ENCODE measurements at regions not wholly inside any gene's neighbourhood (a gene's known extent, or its start where the extent isn't known, plus 50 kb on each side); places are given as distances from the start of the nearest gene placed in this dataset.

DNA sequence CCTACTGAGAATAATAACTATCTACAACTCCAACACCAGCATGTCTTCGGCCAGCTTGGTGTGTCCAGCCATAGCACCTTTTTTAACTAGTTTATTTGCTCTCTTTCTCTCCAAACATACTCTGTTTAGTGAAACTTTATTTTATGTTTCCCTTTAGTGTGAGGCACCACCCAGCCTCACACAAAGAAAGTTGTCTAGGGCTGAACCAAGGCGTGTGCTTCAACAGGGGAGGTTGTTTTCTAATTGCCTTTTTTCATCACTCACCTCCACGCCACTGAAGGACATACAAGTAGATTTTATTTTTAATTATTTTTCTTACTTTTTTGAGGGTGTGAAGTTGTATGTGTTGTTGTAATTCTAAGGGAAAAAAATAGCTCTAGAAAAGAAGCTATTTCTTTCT, 125.6 kb upstream of the MARCKS start:
- DNase-seq (ENCODE audit: low read depth): no peak
- H3K4me3 ChIP-seq (replicated peaks; ENCODE audit: low read depth, low read length): no peak overlapping the region
- TF ChIP-seq, protein P1, sequence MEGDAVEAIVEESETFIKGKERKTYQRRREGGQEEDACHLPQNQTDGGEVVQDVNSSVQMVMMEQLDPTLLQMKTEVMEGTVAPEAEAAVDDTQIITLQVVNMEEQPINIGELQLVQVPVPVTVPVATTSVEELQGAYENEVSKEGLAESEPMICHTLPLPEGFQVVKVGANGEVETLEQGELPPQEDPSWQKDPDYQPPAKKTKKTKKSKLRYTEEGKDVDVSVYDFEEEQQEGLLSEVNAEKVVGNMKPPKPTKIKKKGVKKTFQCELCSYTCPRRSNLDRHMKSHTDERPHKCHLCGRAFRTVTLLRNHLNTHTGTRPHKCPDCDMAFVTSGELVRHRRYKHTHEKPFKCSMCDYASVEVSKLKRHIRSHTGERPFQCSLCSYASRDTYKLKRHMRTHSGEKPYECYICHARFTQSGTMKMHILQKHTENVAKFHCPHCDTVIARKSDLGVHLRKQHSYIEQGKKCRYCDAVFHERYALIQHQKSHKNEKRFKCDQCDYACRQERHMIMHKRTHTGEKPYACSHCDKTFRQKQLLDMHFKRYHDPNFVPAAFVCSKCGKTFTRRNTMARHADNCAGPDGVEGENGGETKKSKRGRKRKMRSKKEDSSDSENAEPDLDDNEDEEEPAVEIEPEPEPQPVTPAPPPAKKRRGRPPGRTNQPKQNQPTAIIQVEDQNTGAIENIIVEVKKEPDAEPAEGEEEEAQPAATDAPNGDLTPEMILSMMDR (IDR thresholded peaks at IDR 0.05; ENCODE audit: low read length, missing control alignments): no peak

DNA sequence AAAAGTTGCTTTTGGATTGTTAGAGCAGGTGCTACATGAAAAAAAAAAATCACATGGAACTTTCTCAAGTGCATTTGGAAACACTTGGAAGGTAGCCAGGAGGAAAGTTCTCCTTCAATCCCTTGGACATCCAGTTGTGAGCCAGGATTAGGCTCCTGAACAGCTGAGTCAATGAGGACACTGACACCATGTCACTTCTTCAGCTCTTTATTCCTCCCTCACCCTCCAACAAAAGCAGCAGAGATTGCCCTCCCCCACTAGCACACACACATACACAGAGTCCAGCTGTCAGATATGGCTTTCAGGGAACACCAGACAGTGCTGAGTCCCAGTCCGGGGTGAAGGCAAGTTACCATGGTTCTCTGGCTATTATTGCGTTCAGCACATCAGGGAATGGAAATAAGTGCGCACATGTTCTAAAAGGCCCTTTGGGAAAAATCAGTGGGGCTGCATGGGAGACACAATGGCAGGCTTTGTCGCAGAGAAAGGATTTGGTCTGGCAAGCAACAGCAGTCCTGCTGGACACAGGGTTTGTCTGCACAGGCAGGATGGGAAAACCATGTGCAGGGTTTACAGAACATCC, 124.7 kb upstream of the MARCKS start:
- TF ChIP-seq, protein P1 (IDR thresholded peaks at IDR 0.05; ENCODE audit: low read length, missing control alignments): peak; percentile 17
- DNase-seq (ENCODE audit: low read depth): peak; percentile 78
- H3K4me3 ChIP-seq (replicated peaks; ENCODE audit: low read depth, low read length): no peak overlapping the region

DNA sequence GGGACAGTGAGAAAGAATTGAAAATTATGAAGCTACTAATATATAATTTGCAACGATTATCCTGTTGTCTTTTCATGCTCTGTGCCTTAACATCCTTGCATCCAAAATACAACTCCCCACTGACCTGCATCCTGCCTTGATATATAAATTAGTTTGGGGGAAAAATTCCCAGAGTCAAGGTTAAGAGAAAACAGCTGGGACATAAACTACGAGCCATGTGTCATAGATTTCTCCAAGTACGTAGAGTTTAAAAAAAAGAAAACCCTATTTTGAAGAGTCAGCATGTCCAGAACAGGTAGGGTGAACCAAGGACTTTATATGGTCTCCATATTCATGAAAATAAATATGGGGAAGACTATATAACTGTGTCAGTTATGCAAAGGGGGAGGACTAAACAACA, 123.8 kb upstream of the MARCKS start:
- no peak overlapping the region for H3K4me3 ChIP-seq (replicated peaks; ENCODE audit: low read depth, low read length)
- no peak for DNase-seq (ENCODE audit: low read depth)
- TF ChIP-seq, protein P1 (IDR thresholded peaks at IDR 0.05; ENCODE audit: low read length, missing control alignments): no peak

DNA sequence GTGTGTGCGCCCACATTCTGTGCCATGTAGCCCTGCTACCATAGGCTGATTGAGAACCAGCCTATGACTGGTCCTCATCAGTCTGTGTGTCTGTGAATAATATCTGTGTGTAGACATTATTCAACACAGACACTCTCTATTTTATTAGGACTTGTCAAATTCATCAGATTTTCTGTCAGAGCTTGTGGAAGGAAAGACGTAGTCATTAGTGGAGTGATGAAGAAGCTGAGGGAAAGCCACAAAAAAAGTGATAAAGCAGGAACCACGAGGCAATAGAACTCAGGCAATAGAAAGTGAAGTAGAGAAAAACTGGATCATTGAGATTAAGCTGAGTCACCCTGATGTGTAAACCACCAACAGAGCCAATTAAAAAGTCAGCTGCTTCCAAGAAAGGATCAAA, 122.2 kb upstream of the MARCKS start:
- TF ChIP-seq, protein P1 (IDR thresholded peaks at IDR 0.05; ENCODE audit: low read length, missing control alignments): no peak
- DNase-seq (ENCODE audit: low read depth): peak; percentile 29
- no peak overlapping the region for H3K4me3 ChIP-seq (replicated peaks; ENCODE audit: low read depth, low read length)

DNA sequence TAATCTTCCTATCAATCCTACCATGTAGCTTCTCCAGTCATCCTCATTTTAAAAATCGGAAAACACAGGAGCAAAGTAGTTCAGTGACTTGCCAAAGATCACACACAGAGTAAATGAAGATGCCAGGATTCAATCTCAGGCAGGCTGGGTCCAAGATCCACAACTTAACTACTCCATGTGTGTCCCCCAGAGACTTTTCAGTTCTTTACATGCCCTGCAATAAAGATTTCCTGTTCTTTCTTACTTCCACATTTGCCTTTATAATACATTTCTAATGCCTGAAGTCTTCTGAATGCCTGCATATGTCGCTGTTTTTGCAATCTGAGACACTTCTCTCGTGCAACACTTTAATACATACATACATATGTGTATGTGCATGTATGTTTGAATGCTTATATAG, 121.7 kb upstream of the MARCKS start:
- no peak for DNase-seq (ENCODE audit: low read depth)
- TF ChIP-seq, protein P1 (IDR thresholded peaks at IDR 0.05; ENCODE audit: low read length, missing control alignments): no peak
- no peak overlapping the region for H3K4me3 ChIP-seq (replicated peaks; ENCODE audit: low read depth, low read length)

DNA sequence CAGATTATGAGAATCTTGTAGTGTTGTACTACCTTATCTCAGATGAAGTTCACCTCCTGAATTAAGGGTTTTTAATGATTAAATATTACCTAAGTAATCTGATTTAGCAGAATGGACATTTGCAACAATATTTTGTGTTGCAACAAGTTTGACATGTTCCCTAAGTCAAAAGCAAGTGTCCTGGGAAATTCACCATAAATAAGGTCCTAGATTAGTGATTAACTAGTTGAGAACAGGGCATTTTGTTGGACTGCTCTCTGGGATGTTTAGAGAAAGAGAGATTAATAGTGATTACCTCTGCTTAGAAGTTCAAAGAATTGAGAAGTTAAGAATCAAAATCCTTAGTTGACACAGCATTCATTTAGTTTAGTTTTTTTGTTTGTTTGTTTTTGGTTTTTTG, 120.2 kb upstream of the MARCKS start:
- H3K4me3 ChIP-seq (replicated peaks; ENCODE audit: low read depth, low read length): no peak overlapping the region
- no peak for DNase-seq (ENCODE audit: low read depth)
- TF ChIP-seq, protein P1 (IDR thresholded peaks at IDR 0.05; ENCODE audit: low read length, missing control alignments): no peak

DNA sequence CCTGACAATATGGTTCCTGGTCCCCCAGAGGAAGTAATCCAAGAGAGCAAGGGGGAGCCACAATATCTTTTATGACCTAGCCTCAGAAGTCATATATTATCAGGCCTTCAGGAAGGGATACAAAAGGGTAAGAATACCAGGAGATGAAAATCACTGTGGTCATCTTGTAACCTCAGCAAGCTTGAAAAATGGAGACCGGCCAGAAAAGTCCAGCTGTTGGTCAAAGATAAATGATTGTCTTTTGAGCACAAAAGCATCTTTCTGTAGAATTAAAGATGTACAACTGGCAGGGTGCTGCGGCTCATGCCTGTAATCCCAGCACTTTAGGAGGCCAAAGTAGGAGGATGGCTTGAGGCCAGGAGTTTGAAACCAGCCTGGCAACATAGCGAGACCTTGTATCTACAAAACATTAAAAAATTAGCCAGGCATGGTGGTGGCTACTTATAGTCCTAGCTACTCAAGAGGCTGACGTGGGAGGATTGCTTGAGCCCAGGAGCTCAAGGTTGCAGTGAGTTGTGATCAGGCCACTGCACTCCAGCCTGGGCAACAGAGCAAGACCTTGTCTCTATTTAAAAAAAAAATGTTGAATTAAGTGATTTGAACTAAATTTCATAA, 118.0 kb upstream of the MARCKS start:
- DNase-seq (ENCODE audit: low read depth): no peak
- TF ChIP-seq, protein P1 (IDR thresholded peaks at IDR 0.05; ENCODE audit: low read length, missing control alignments): no peak
- no peak overlapping the region for H3K4me3 ChIP-seq (replicated peaks; ENCODE audit: low read depth, low read length)
